ENCODE measurements at regions not wholly inside any gene's neighbourhood (a gene's known extent, or its start where the extent isn't known, plus 50 kb on each side); places are given as distances from the start of the nearest gene placed in this dataset.

- no peak overlapping the region for H3K4me3 ChIP-seq (ENCODE audit: low read depth, low read length)
Observed at GRCh38 chr15:62717496-62717895, 325.1 kb upstream of the TPM1 start.

GRCh38 chr15:62719316-62719715 is 323.2 kb upstream of the TPM1 start:
- H3K27me3 ChIP-seq (ENCODE audit: control insufficient read depth, insufficient read depth, low read length), result no peaks in the 10 kb centered on the region
- TF ChIP-seq CTCF (IDR thresholded peaks at IDR 0.05; ENCODE audit: insufficient read depth, low read length, poor library complexity, severe bottlenecking), result no peak
- H3K36me3 ChIP-seq (ENCODE audit: control insufficient read depth, insufficient read depth, low read length), result no peaks in the 10 kb centered on the region
- DNase-seq (ENCODE audit: low read depth), result no peak
- H3K4me3 ChIP-seq (ENCODE audit: low read depth, low read length), result no peak overlapping the region

More at GRCh38 chr15:62717496-62717895, 325.1 kb upstream of the TPM1 start:
- no peak for DNase-seq (ENCODE audit: low read depth)
- Histone ChIP-seq H3K36me3 (ENCODE audit: control insufficient read depth, insufficient read depth, low read length) (no peaks in the 10 kb centered on the region), H3K27me3 (ENCODE audit: control insufficient read depth, insufficient read depth, low read length) (no peaks in the 10 kb centered on the region)
- no peak for TF ChIP-seq CTCF (IDR thresholded peaks at IDR 0.05; ENCODE audit: insufficient read depth, low read length, poor library complexity, severe bottlenecking)

- Histone ChIP-seq H3K36me3 (ENCODE audit: control insufficient read depth, insufficient read depth, low read length) (no peaks in the 10 kb centered on the region), H3K4me3 (ENCODE audit: low read depth, low read length) (no peak overlapping the region), H3K27me3 (ENCODE audit: control insufficient read depth, insufficient read depth, low read length) (no peaks in the 10 kb centered on the region)
- TF ChIP-seq CTCF (IDR thresholded peaks at IDR 0.05; ENCODE audit: insufficient read depth, low read length, poor library complexity, severe bottlenecking), result no peak
- no peak for DNase-seq (ENCODE audit: low read depth)
Observed at GRCh38 chr15:62722237-62722636, 320.3 kb upstream of the TPM1 start.

- DNase-seq (ENCODE audit: low read depth), result no peak
- no peak for TF ChIP-seq CTCF (IDR thresholded peaks at IDR 0.05; ENCODE audit: insufficient read depth, low read length, poor library complexity, severe bottlenecking)
- Histone ChIP-seq H3K27me3 (ENCODE audit: control insufficient read depth, insufficient read depth, low read length) (no peaks in the 10 kb centered on the region), H3K36me3 (ENCODE audit: control insufficient read depth, insufficient read depth, low read length) (no peaks in the 10 kb centered on the region), H3K4me3 (ENCODE audit: low read depth, low read length) (no peak overlapping the region)
Observed at GRCh38 chr15:62726461-62726860, 316.1 kb upstream of the TPM1 start.

GRCh38 chr15:62727501-62727900 is 315.0 kb upstream of the TPM1 start:
- no peak for TF ChIP-seq CTCF (IDR thresholded peaks at IDR 0.05; ENCODE audit: insufficient read depth, low read length, poor library complexity, severe bottlenecking)

GRCh38 chr15:62730825-62731224 is 311.7 kb upstream of the TPM1 start:
- H3K27me3 ChIP-seq (ENCODE audit: control insufficient read depth, insufficient read depth, low read length), result no peaks in the 10 kb centered on the region
- H3K4me3 ChIP-seq (ENCODE audit: low read depth, low read length), result no peak overlapping the region
- no peak for DNase-seq (ENCODE audit: low read depth)
- H3K36me3 ChIP-seq (ENCODE audit: control insufficient read depth, insufficient read depth, low read length), result no peaks in the 10 kb centered on the region
- no peak for TF ChIP-seq CTCF (IDR thresholded peaks at IDR 0.05; ENCODE audit: insufficient read depth, low read length, poor library complexity, severe bottlenecking)

More at GRCh38 chr15:62727501-62727900, 315.0 kb upstream of the TPM1 start:
- Histone ChIP-seq H3K4me3 (ENCODE audit: low read depth, low read length) (no peak overlapping the region), H3K27me3 (ENCODE audit: control insufficient read depth, insufficient read depth, low read length) (no peaks in the 10 kb centered on the region), H3K36me3 (ENCODE audit: control insufficient read depth, insufficient read depth, low read length) (no peaks in the 10 kb centered on the region)
- no peak for DNase-seq (ENCODE audit: low read depth)

Data from kidney epithelial cell (primary cell).